Upper lobe of right lung (tissue), 1 donor: ENCODE measurements at regions not wholly inside any gene's neighbourhood (a gene's known extent, or its start where the extent isn't known, plus 50 kb on each side); places are given as distances from the start of the nearest gene placed in this dataset.

Source experiments
- ATAC-seq: fragments of 200-7000 bp; cut with Tn5 transposase; one replicate; pipeline ENCODE4 v1.9.1; 2020; ENCODE audit warnings: mild to moderate bottlenecking, moderate library complexity
- DNase-seq: peaks from one replicate; pipeline ENCODE4 v3.0.0-alpha.2; 2020
- H3K27ac ChIP-seq: fragments of 200-600 bp; one replicate; pipeline ENCODE4 v1.8.0; 2022
- H3K27me3 ChIP-seq: fragments of 200-600 bp; one replicate; pipeline ENCODE4 v1.8.0; 2022; ENCODE audit warnings: mild to moderate bottlenecking
- H3K36me3 ChIP-seq: fragments of 200-600 bp; one replicate; pipeline ENCODE4 v1.8.0; 2022
- H3K4me1 ChIP-seq: fragments of 200-600 bp; one replicate; pipeline ENCODE4 v1.8.0; 2022
- H3K4me3 ChIP-seq: fragments of 200-600 bp; one replicate; pipeline ENCODE4 v1.8.0; 2022; ENCODE audit warnings: mild to moderate bottlenecking
- H3K9me3 ChIP-seq: fragments of 200-600 bp; one replicate; pipeline ENCODE4 v1.8.0; 2022
- CTCF ChIP-seq: fragments of 200-600 bp; IDR thresholded peaks from one replicate; pipeline ENCODE4 v1.8.0; 2022; ENCODE audit warnings: antibody characterized with exemption
- intact Hi-C: fragments of 100-400 bp; cut with DNase I; formaldehyde crosslinking; loops from one replicate; pipeline ENCODE4 v1.11.0; 2022
- donor health status: DM: no; HTN: yes; CAD: no; lungs with severe emphysema.

GRCh38 chr3:10599017-10599416, 93.6 kb upstream of the ATP2B2 start:
- Histone ChIP-seq H3K4me1 (peaks cover 7% of the 10 kb centered on the region), H3K36me3 (no peaks in the 10 kb centered on the region), H3K4me3 (no peak overlapping the region), H3K27me3 (peaks cover 18% of the 10 kb centered on the region), H3K9me3 (no peaks in the 10 kb centered on the region), H3K27ac (no peak overlapping the region)
- no peak for TF ChIP-seq CTCF
- intact Hi-C loops, result no loop called here
- no peak for ATAC-seq
- DNase-seq, result no peak

GRCh38 chr3:10599444-10599843, 94.1 kb upstream of the ATP2B2 start:
- Histone ChIP-seq H3K4me1 (peaks cover 7% of the 10 kb centered on the region), H3K9me3 (no peaks in the 10 kb centered on the region), H3K27me3 (peaks cover 18% of the 10 kb centered on the region), H3K4me3 (no peak overlapping the region), H3K27ac (no peak overlapping the region), H3K36me3 (no peaks in the 10 kb centered on the region)
- DNase-seq (no peak), ATAC-seq (no peak)
- TF ChIP-seq CTCF, result no peak
- intact Hi-C loops, result no loop called here

- Histone ChIP-seq H3K9me3 (no peaks in the 10 kb centered on the region), H3K4me1 (peaks cover 7% of the 10 kb centered on the region), H3K27me3 (peaks cover 23% of the 10 kb centered on the region), H3K27ac (no peak overlapping the region), H3K4me3 (no peak overlapping the region), H3K36me3 (no peaks in the 10 kb centered on the region)
- TF ChIP-seq CTCF, result no peak
- ATAC-seq (no peak), DNase-seq (no peak)
- intact Hi-C loops, result no loop called here
Measured at GRCh38 chr3:10600296-10600714, 94.9 kb upstream of the ATP2B2 start.

GRCh38 chr3:10600726-10601125, 95.3 kb upstream of the ATP2B2 start:
- Histone ChIP-seq H3K27me3 (peaks cover 24% of the 10 kb centered on the region), H3K27ac (no peak overlapping the region), H3K4me3 (no peak overlapping the region), H3K4me1 (peaks cover 7% of the 10 kb centered on the region), H3K36me3 (no peaks in the 10 kb centered on the region), H3K9me3 (no peaks in the 10 kb centered on the region)
- DNase-seq (no peak), ATAC-seq (no peak)
- TF ChIP-seq CTCF, result no peak
- intact Hi-C loops, result no loop called here

GRCh38 chr3:10601151-10601856, 95.9 kb upstream of the ATP2B2 start:
- Histone ChIP-seq H3K4me1 (peaks cover 7% of the 10 kb centered on the region), H3K27me3 (peaks cover 24% of the 10 kb centered on the region), H3K27ac (no peak overlapping the region), H3K4me3 (no peak overlapping the region), H3K36me3 (no peaks in the 10 kb centered on the region), H3K9me3 (no peaks in the 10 kb centered on the region)
- intact Hi-C loops, result no loop called here
- ATAC-seq (no peak), DNase-seq (no peak)
- TF ChIP-seq CTCF, result no peak

GRCh38 chr3:10601857-10602230, 96.5 kb upstream of the ATP2B2 start:
- intact Hi-C loops, result no loop called here
- DNase-seq (no peak), ATAC-seq (no peak)
- no peak overlapping the region for H3K4me3 ChIP-seq
- H3K27ac ChIP-seq, result no peak overlapping the region
- H3K4me1 ChIP-seq, result peaks cover 7% of the 10 kb centered on the region
- H3K9me3 ChIP-seq, result no peaks in the 10 kb centered on the region
- no peaks in the 10 kb centered on the region for H3K36me3 ChIP-seq
- no peak for TF ChIP-seq CTCF
- H3K27me3 ChIP-seq, result peaks cover 24% of the 10 kb centered on the region
